ENCODE measurements at regions not wholly inside any gene's neighbourhood (a gene's known extent, or its start where the extent isn't known, plus 50 kb on each side); places are given as distances from the start of the nearest gene placed in this dataset.
A peak's percentile ranks its signal among the peaks of the same experiment; 100 is the strongest.

GRCh38 chr16:86356804-86357203, 153.5 kb upstream of the FOXF1 start:
- no peak for DNase-seq

GRCh38 chr16:86357303-86357702, 153.0 kb upstream of the FOXF1 start:
- DNase-seq = no peak

GRCh38 chr16:86357950-86358349, 152.4 kb upstream of the FOXF1 start:
- DNase-seq = no peak

- no peak for DNase-seq
Observed at GRCh38 chr16:86359571-86359970, 150.8 kb upstream of the FOXF1 start.

- DNase-seq = peak in 1 of 2 experiments; percentile 16
Observed at GRCh38 chr16:86362155-86362849, 148.0 kb upstream of the FOXF1 start.

- DNase-seq = peak in 1 of 2 experiments; percentile 33
Observed at GRCh38 chr16:86363057-86363490, 147.3 kb upstream of the FOXF1 start.

GRCh38 chr16:86363836-86364618, 146.3 kb upstream of the FOXF1 start:
- no peak for DNase-seq

- DNase-seq = no peak
Observed at GRCh38 chr16:86364653-86365380, 145.5 kb upstream of the FOXF1 start.

- DNase-seq = no peak
Observed at GRCh38 chr16:86365513-86366273, 144.6 kb upstream of the FOXF1 start.

GRCh38 chr16:86366481-86366880, 143.8 kb upstream of the FOXF1 start:
- DNase-seq = no peak

- no peak for DNase-seq
Observed at GRCh38 chr16:86367291-86368072, 142.8 kb upstream of the FOXF1 start.

- no peak for DNase-seq
Observed at GRCh38 chr16:86368261-86368660, 142.1 kb upstream of the FOXF1 start.

GRCh38 chr16:86370062-86370461, 140.3 kb upstream of the FOXF1 start:
- DNase-seq = no peak

GRCh38 chr16:86371083-86371803, 139.1 kb upstream of the FOXF1 start:
- DNase-seq = no peak

- no peak for DNase-seq
Observed at GRCh38 chr16:86372193-86372592, 138.1 kb upstream of the FOXF1 start.

GRCh38 chr16:86373276-86373901, 136.9 kb upstream of the FOXF1 start:
- no peak for DNase-seq

- no peak for DNase-seq
Observed at GRCh38 chr16:86374603-86375130, 135.7 kb upstream of the FOXF1 start.

- no peak for DNase-seq
Observed at GRCh38 chr16:86375364-86375763, 135.0 kb upstream of the FOXF1 start.

GRCh38 chr16:86375851-86376250, 134.5 kb upstream of the FOXF1 start:
- DNase-seq = no peak

- DNase-seq = no peak
Observed at GRCh38 chr16:86376837-86377236, 133.5 kb upstream of the FOXF1 start.
